Mononuclear cell (primary cell): ENCODE measurements at regions not wholly inside any gene's neighbourhood (a gene's known extent, or its start where the extent isn't known, plus 50 kb on each side); places are given as distances from the start of the nearest gene placed in this dataset.

Experiments
- H3K27me3 ChIP-seq: 2 replicates; pipeline ENCODE4 v1.6.0; 2011; ENCODE audit warnings: low read length, control low read depth; ENCODE audit not compliant: insufficient read depth
- H3K4me1 ChIP-seq: 2 replicates; pipeline ENCODE4 v1.5.1; 2011; ENCODE audit warnings: mild to moderate bottlenecking, low read length, control low read depth; ENCODE audit not compliant: insufficient read depth
- H3K4me3 ChIP-seq: 2 replicates; pipeline ENCODE4 v1.5.1; 2011; ENCODE audit warnings: mild to moderate bottlenecking, low read length, moderate library complexity
- H3K9me3 ChIP-seq: 2 replicates; pipeline ENCODE4 v1.5.1; 2011; ENCODE audit warnings: low read depth, mild to moderate bottlenecking, control low read depth, low read length

DNA sequence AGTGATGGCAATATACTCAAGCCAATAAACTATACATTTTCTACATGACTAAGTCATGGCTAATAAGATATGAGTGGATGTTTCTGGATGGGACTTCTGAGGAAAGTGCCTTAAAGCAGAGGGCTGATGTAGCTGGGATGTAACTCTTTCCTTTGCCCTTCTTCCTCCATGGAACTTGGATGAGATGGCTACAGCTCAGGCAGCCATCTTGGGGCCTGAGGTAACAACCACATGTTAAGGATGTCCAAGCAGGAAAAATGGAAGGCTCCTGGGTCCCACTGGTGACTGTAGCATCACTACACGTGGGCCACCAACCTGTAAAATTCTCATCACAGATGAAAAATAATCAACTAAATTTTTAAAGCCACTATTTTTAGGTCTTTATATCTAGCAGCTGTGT lies 54.4 kb upstream of the GRIP1 start:
- H3K9me3 ChIP-seq, result no peaks in the 10 kb centered on the region

DNA sequence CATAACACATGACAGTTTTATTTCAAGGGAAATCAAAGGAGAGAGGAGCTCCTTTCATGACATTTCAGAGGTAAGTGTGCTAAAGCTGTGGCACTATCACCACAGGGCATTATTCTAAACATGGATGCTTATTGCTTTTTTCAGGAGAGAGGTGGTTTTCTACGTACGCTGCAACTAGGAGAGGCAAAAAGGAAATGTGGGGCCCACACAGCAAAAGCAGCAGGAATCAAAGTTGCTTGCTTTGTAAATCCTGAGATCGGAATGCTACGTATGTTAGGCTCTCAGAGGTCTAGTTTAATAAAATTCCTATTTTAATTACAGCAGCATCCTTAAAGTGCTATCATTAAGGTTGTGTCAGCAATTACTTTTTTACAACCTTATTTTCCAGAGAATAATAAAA lies 55.0 kb upstream of the GRIP1 start:
- Histone ChIP-seq H3K4me1 (no peaks in the 10 kb centered on the region), H3K27me3 (no peaks in the 10 kb centered on the region), H3K9me3 (no peaks in the 10 kb centered on the region), H3K4me3 (no peak overlapping the region)

More for the DNA sequence above, 54.4 kb upstream of the GRIP1 start:
- no peaks in the 10 kb centered on the region for H3K4me1 ChIP-seq
- no peaks in the 10 kb centered on the region for H3K27me3 ChIP-seq
- H3K4me3 ChIP-seq, result no peak overlapping the region

DNA sequence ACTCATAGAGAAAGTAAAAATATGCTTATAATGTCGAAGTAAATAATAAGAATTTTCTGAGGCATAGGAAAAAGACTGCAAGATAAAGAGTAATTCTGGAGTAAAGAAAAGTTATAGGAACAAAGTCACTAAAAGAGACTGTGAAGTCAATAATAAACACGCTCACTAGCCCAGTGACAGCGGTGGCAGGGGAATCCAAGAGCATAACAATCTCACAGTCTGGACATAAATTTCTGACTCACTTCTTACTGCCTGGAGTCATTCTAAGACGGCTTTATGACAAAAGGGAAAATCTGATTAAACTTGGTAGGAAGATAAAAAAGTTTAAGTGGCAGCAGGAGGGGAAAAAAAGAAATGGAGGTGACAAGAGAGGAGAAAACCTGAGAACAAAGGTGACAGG lies 56.4 kb upstream of the GRIP1 start:
- H3K9me3 ChIP-seq, result no peaks in the 10 kb centered on the region
- H3K27me3 ChIP-seq, result no peaks in the 10 kb centered on the region
- no peaks in the 10 kb centered on the region for H3K4me1 ChIP-seq
- no peak overlapping the region for H3K4me3 ChIP-seq

DNA sequence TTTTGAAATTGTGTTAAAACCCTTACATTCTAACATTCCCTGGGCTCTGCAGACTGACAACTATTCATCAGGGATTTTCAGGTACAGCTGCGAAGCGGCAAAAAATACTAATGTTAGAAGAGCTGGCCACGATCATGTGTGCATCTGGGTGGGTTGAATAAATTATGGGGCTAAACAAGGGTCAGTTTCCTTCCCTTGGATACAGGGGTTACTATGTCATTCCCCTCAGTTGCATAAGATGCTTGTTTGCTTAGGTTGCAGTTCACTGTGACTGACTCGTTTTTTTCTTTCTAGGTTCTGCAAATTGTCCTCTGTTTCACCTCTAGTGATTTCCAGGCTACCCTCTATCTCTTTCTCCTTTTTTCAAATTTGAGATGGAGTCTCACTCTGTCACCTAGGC lies 58.1 kb upstream of the GRIP1 start:
- Histone ChIP-seq H3K4me1 (no peaks in the 10 kb centered on the region), H3K9me3 (no peaks in the 10 kb centered on the region), H3K27me3 (no peaks in the 10 kb centered on the region), H3K4me3 (no peak overlapping the region)

DNA sequence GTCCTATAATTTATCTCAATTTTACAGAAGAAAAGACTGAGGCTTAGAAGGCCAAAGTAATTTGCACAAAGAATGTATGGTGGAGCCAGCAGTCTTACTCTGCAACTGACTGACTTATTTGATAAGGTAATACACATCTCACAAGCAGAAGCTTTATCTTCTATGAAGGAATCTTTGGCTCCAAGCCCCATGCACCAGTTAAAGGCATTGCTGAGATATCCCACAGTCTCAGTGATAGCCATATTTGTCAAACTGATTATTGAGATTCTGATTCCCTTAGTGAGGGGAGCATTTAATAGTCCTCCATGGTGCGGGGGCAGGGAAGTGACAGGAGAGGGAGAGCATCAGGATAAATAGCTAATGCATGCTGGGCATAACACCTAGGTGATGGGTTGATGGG lies 60.4 kb upstream of the GRIP1 start:
- H3K4me1 ChIP-seq, result no peaks in the 10 kb centered on the region
- H3K4me3 ChIP-seq, result no peak overlapping the region
- no peaks in the 10 kb centered on the region for H3K27me3 ChIP-seq
- H3K9me3 ChIP-seq, result no peaks in the 10 kb centered on the region

DNA sequence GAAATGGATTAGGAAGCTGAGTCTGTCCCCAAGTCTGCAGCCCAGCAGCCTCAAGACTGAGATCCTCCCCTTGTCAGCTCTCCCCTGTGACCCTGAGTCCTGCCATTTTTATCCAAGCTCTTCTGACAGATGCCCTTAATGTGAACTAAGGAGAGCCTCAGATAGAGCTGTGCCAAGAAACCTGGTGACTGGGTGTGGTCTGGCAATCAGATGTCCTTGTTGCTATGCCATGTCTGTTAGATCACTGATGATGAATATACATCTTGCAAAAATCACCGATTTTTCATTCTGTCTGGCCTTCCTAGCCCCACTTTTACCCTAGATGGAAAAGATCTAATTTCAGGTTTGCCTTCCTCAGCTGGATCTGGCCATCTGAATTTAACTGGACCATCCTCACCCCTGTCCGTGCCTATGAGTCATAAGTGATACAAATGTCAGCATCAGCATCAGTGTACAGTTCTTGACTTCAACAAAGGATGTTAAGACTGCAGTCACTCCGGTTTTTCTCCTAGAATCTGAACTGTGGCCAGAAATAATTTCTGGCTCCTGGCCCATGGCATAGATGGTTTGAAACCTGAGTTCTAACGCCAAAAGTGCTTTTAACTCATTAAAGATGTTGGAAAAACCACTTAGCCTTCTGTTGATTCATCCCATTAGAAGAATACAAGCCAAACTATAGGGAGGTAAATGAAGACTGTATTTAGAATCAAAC lies 61.2 kb upstream of the GRIP1 start:
- Histone ChIP-seq H3K4me1 (no peaks in the 10 kb centered on the region), H3K4me3 (no peak overlapping the region), H3K9me3 (no peaks in the 10 kb centered on the region), H3K27me3 (no peaks in the 10 kb centered on the region)

DNA sequence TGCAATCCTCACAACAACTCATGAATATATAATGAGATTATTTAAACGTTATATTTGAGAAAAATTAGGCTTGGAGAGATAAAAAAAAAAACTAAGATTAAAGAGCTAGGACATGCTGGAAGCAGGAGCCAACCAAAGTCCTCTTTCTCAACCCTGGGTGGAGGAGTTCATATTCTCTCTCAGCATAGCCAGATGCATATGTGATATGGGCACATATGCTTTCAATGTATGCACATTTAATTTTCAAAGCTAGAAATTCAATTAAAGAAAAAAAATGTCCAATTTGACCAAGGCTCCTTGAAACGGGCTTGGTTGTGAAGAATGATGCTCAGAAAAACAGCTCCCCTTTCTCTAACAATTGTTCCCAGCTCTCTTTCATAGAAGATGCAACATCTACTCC lies 61.9 kb upstream of the GRIP1 start:
- no peaks in the 10 kb centered on the region for H3K4me1 ChIP-seq
- H3K9me3 ChIP-seq, result no peaks in the 10 kb centered on the region
- H3K27me3 ChIP-seq, result no peaks in the 10 kb centered on the region
- no peak overlapping the region for H3K4me3 ChIP-seq

DNA sequence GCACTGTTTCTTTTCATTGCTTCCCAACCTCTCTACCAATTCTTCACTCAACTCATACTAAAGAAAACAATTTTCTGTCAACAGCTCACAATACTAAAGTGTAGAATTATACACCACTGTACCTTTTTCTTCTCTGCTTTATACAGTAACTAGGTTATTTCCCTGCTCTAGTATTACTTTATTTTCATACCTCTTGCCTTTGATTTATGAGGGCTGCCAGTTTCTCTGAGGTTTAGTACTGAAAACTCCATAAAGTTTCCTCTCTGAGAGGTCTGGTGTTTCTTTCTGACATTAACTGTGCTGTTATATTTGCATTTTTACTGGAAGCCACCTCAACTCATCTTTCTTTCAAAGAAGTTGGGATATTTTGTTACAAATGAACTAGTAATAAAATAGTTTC lies 63.0 kb upstream of the GRIP1 start:
- Histone ChIP-seq H3K27me3 (no peaks in the 10 kb centered on the region), H3K9me3 (no peaks in the 10 kb centered on the region), H3K4me3 (no peak overlapping the region), H3K4me1 (no peaks in the 10 kb centered on the region)

DNA sequence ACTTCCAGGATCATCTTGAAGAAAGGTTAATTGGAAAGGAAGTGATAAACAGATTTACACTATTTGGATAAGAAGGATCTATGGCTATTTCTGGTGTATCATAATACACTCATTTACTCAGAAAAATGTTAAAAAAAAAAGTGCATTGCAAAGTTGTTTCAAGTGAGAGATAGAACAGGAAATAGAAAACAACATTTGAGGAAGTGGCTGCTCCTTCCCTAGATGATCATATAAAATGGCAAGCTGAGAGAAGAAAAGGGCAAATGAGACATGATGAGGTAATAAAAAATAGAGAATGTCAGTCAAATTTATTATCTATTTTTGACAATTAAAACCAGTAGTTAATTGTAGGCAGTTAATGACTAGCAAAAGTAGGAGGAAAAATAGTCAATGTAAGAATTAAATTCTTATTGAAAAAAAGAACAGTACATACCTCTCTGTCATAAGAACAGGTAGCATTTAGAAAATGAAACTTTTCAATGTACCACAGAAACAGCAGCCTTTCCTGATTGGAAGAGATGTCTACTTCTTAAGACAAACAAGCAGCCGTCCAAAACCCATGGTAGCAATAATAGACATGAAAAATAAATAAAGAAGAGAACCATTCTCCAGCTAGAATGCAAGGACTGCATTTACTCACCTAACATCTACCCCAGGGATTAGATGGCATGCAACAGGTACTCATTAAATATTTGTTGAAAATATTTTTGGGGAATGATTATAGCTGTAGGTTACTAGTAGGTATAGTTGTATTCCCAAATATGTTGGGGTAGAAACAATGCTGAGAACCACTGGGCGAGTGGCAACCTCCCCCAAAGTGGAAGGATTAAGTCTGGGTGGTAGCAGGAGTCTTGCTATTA lies 63.9 kb upstream of the GRIP1 start:
- no peaks in the 10 kb centered on the region for H3K27me3 ChIP-seq
- H3K9me3 ChIP-seq, result no peaks in the 10 kb centered on the region
- H3K4me1 ChIP-seq, result no peaks in the 10 kb centered on the region
- H3K4me3 ChIP-seq, result no peak overlapping the region

DNA sequence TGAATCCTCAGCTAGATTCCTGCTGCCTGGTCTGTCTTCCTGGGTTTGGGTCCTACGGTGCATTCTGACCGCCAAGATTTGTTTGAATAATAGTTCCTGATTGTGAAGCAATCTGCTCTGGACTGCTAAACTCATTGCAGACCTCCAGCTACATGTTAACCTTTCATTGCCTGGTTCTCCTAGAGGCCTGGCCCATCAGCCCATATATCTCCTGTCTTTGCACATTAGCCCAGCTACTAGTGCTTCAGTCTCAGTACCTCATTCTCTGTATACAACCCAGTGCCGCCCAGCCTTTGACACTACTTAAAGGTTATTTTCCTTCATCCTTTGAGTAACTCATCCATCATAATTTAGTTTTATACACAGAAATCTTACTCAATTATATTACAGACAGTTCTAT lies 65.6 kb upstream of the GRIP1 start:
- no peaks in the 10 kb centered on the region for H3K4me1 ChIP-seq
- H3K27me3 ChIP-seq, result no peaks in the 10 kb centered on the region
- no peaks in the 10 kb centered on the region for H3K9me3 ChIP-seq
- H3K4me3 ChIP-seq, result no peak overlapping the region

DNA sequence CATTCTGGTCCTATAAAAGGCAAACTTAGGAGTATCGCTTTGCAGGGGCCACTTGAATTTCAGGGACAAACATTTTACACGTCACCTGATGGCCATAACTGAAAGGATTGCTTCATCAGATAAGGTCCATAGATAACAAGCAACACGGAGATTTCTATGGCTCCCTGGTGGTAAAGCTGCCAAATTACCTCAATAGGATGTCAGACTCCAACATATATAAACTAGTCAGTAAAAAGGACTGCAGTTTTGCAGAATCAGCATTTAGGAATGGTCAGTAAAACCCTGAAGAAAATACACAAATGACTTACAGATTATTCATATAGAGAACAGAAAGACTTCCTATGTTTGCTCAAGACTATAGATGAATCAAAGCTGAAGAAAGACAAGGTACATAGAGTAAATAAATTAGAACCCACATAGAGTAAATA lies 66.1 kb upstream of the GRIP1 start:
- H3K4me1 ChIP-seq, result no peaks in the 10 kb centered on the region
- no peaks in the 10 kb centered on the region for H3K9me3 ChIP-seq
- no peaks in the 10 kb centered on the region for H3K27me3 ChIP-seq
- H3K4me3 ChIP-seq, result no peak overlapping the region

DNA sequence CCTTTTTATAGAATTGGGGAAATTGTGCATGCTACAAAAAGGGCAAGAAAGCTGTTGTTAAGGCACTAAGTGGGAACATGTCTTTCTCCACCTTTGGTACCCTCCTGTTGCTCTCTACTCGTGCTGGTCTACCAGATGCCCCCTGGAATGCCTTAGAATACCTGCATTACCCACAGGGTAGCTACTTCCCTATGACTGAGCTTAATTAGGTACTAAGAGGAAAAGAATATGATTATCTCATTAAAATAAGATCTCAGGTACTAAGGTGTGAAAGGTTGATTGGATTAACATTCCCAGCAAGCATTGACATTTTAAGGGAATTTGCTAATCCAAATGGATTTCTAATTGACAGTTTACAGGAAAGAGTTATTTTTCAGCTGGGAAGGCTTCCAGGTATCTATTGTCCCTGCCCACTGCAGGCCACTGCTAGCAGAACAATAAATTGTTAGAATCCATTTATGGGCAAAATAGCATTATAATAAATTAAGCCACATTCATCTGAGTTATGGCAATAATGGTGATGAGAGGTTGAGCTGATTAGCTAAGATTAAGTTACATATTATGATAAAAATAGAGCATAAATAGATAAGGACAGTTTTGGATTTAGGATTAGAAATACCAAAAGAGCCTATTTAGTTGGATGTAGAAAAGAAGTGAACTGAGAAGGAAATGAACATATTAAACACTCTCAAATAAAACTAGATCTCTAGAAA lies 67.8 kb upstream of the GRIP1 start:
- Histone ChIP-seq H3K4me1 (no peaks in the 10 kb centered on the region), H3K9me3 (no peaks in the 10 kb centered on the region), H3K27me3 (peaks cover 3% of the 10 kb centered on the region), H3K4me3 (no peak overlapping the region)

DNA sequence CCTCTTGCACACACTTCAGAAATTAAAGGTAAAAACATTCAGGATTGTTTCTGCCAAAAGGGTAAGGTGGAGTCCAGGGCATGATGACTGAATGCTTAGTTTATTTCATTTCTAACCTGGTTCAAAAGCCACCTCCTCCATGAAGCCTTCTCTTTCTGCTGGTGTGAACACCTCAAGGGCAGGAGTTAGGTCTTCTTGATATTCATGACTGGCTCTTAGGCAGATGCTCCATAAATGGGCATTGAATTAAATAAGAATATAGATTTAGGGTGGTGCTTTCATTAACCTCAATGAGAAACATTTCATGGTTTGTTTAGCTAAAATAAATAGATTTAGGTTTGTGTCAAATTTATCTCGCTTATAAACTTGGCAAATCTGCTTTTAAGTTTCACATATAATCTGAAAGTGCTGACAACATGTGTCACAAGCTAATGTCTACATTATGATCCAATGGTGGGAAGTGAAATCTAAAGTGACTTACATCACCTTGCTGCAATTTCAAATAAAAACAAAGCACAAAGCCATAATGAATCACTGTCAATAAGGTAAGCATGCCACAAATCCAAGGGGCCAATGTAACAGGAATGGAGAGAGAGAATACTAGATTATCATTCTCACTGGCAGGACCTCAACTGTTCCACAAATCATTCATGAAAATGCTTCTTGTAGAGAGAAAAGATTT lies 72.7 kb upstream of the GRIP1 start:
- Histone ChIP-seq H3K27me3 (peaks cover 8% of the 10 kb centered on the region), H3K4me3 (no peak overlapping the region)

DNA sequence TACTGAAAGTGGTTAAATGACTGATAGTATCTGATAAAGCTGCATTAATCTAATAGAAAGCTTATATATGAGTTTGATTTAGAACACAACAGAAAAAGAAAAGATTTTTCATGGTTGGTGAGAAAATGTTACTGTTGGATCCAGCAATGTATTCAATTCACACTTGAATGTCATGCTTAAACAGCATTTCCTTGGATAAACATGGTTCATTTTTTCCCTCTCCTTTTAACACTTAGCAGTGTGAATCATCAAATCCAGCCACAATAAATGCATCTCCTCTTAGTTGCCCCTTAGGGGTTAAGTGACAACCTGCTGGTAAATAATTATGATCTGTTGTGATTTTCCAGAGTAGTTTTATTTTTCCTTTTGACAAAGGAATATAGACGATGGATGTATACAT lies 74.9 kb upstream of the GRIP1 start:
- Histone ChIP-seq H3K4me1 (no peaks in the 10 kb centered on the region), H3K9me3 (no peaks in the 10 kb centered on the region), H3K27me3 (peaks cover 8% of the 10 kb centered on the region), H3K4me3 (no peak overlapping the region)

More for the DNA sequence above, 72.7 kb upstream of the GRIP1 start:
- H3K4me1 ChIP-seq, result no peaks in the 10 kb centered on the region
- H3K9me3 ChIP-seq, result no peaks in the 10 kb centered on the region
